ENCODE measurements at regions not wholly inside any gene's neighbourhood (a gene's known extent, or its start where the extent isn't known, plus 50 kb on each side); places are given as distances from the start of the nearest gene placed in this dataset.

- no peak for TF ChIP-seq CTCF (IDR thresholded peaks at IDR 0.05)
- no peak for TF ChIP-seq POLR2A (IDR thresholded peaks at IDR 0.05)
Measured at GRCh38 chr17:68693896-68694295, 92.7 kb upstream of the FAM20A start.

Data from testis (tissue), 2 donors.